ENCODE measurements at regions not wholly inside any gene's neighbourhood (a gene's known extent, or its start where the extent isn't known, plus 50 kb on each side); places are given as distances from the start of the nearest gene placed in this dataset.

- DNase-seq (ENCODE audit: low spot score in 2 of 2): no peak
- intact Hi-C loops (cut with DNase I): no loop called here
- peaks cover 0 to 9% of the 10 kb centered on the region in 2 donors for H3K9me3 ChIP-seq
- H3K27me3 ChIP-seq: no peaks in the 10 kb centered on the region
- TF ChIP-seq CTCF (IDR thresholded peaks at IDR 0.05): no peak
- H3K36me3 ChIP-seq: no peaks in the 10 kb centered on the region
- H3K4me1 ChIP-seq: no peaks in the 10 kb centered on the region
- no peak overlapping the region for H3K4me3 ChIP-seq
- no peak overlapping the region for H3K27ac ChIP-seq
These were observed 212.8 kb downstream of the SQOR start for GRCh38 chr15:45847645-45848044.

GRCh38 chr15:45849136-45849535 is 214.3 kb downstream of the SQOR start:
- peaks cover 0 to 9% of the 10 kb centered on the region in 2 donors for H3K9me3 ChIP-seq
- no peaks in the 10 kb centered on the region for H3K27me3 ChIP-seq
- H3K36me3 ChIP-seq: no peaks in the 10 kb centered on the region
- no peak for DNase-seq (ENCODE audit: low spot score in 2 of 2)
- no peak overlapping the region for H3K27ac ChIP-seq
- no peak overlapping the region for H3K4me3 ChIP-seq
- intact Hi-C loops (cut with DNase I): no loop called here
- H3K4me1 ChIP-seq: no peaks in the 10 kb centered on the region
- TF ChIP-seq CTCF (IDR thresholded peaks at IDR 0.05): no peak

- Histone ChIP-seq H3K27ac (no peak overlapping the region), H3K27me3 (no peaks in the 10 kb centered on the region), H3K36me3 (no peaks in the 10 kb centered on the region), H3K4me1 (no peaks in the 10 kb centered on the region), H3K9me3 (peaks cover 0 to 9% of the 10 kb centered on the region in 2 donors), H3K4me3 (no peak overlapping the region)
- no peak for TF ChIP-seq CTCF (IDR thresholded peaks at IDR 0.05)
- intact Hi-C loops (cut with DNase I): no loop called here
- no peak for DNase-seq (ENCODE audit: low spot score in 2 of 2)
These were observed 219.8 kb downstream of the SQOR start for GRCh38 chr15:45854455-45855202.

- intact Hi-C loops (cut with DNase I): no loop called here
- no peaks in the 10 kb centered on the region for H3K27me3 ChIP-seq
- TF ChIP-seq CTCF (IDR thresholded peaks at IDR 0.05): no peak
These were observed 220.5 kb downstream of the SQOR start for GRCh38 chr15:45855210-45855906.

GRCh38 chr15:45855907-45856579 is 221.2 kb downstream of the SQOR start:
- DNase-seq (ENCODE audit: low spot score in 2 of 2): no peak
- TF ChIP-seq CTCF (IDR thresholded peaks at IDR 0.05): no peak

More at GRCh38 chr15:45855210-45855906, 220.5 kb downstream of the SQOR start:
- no peaks in the 10 kb centered on the region for H3K4me1 ChIP-seq
- no peak overlapping the region for H3K27ac ChIP-seq
- DNase-seq (ENCODE audit: low spot score in 2 of 2): no peak
- H3K36me3 ChIP-seq: no peaks in the 10 kb centered on the region
- peaks cover 0 to 7% of the 10 kb centered on the region in 2 donors for H3K9me3 ChIP-seq
- H3K4me3 ChIP-seq: no peak overlapping the region

More at GRCh38 chr15:45855907-45856579, 221.2 kb downstream of the SQOR start:
- Histone ChIP-seq H3K9me3 (no peaks in the 10 kb centered on the region), H3K36me3 (no peaks in the 10 kb centered on the region), H3K27ac (no peak overlapping the region), H3K4me1 (no peaks in the 10 kb centered on the region), H3K4me3 (no peak overlapping the region), H3K27me3 (no peaks in the 10 kb centered on the region)
- intact Hi-C loops (cut with DNase I): no loop called here
